ENCODE measurements at regions not wholly inside any gene's neighbourhood (a gene's known extent, or its start where the extent isn't known, plus 50 kb on each side); places are given as distances from the start of the nearest gene placed in this dataset.

- intact Hi-C loops (cut with DNase I; ENCODE audit: low total_unique reads) (no loop called here), in situ Hi-C loops (cut with MboI; ENCODE audit: low pct_ligation_motif_present in 1 of 4, low pct_unique_long_range_greater_than_20kb in 1 of 4, low sequenced_read_pairs in 3 of 4) (no loop called here)
- Histone ChIP-seq H3K27ac (no peak overlapping the region), H3K36me3 (no peaks in the 10 kb centered on the region), H3K4me1 (no peaks in the 10 kb centered on the region), H3K9me3 (no peaks in the 10 kb centered on the region), H3K27me3 (no peaks in the 10 kb centered on the region), H3K4me3 (no peak overlapping the region)
- WGBS, 2 donors (ENCODE audit: low coverage in 1 of 2), result 75 to 80% methylated on average over 1 of the region's 1 CpG
- TF ChIP-seq EP300 (IDR thresholded peaks at IDR 0.05; ENCODE audit: low read depth), result no peak
- no peak for DNase-seq
These were observed 297.3 kb upstream of the IRAK1BP1 start for GRCh38 chr6:78570044-78570443.

- H3K4me1 ChIP-seq, result no peaks in the 10 kb centered on the region
- intact Hi-C loops (cut with DNase I; ENCODE audit: low total_unique reads) (no loop called here), in situ Hi-C loops (cut with MboI; ENCODE audit: low pct_ligation_motif_present in 1 of 4, low pct_unique_long_range_greater_than_20kb in 1 of 4, low sequenced_read_pairs in 3 of 4) (no loop called here)
- WGBS, 2 donors (ENCODE audit: low coverage in 1 of 2), result 96% methylated on average over 1 of the region's 1 CpG; no CpG with 5 or more reads in 1 of the 2 donors
- no peak overlapping the region for H3K4me3 ChIP-seq
- H3K9me3 ChIP-seq, result no peaks in the 10 kb centered on the region
- no peaks in the 10 kb centered on the region for H3K36me3 ChIP-seq
- TF ChIP-seq POLR2A (IDR thresholded peaks at IDR 0.05) (no peak), EP300 (IDR thresholded peaks at IDR 0.05; ENCODE audit: low read depth) (no peak), POLR2AphosphoS5 (IDR thresholded peaks at IDR 0.05) (no peak), CTCF (IDR thresholded peaks at IDR 0.05) (no peak)
- DNase-seq, result no peak
- no peak overlapping the region for H3K27ac ChIP-seq
- H3K27me3 ChIP-seq, result no peaks in the 10 kb centered on the region
These were observed 289.8 kb upstream of the IRAK1BP1 start for GRCh38 chr6:78577585-78577984.

GRCh38 chr6:78578430-78578829 lies 288.9 kb upstream of the IRAK1BP1 start:
- no peaks in the 10 kb centered on the region for H3K9me3 ChIP-seq
- WGBS, 2 donors (ENCODE audit: low coverage in 1 of 2), result 63 to 80% methylated on average over 1 to 2 of the region's 2 CpGs
- no peaks in the 10 kb centered on the region for H3K27me3 ChIP-seq
- H3K36me3 ChIP-seq, result no peaks in the 10 kb centered on the region
- H3K4me3 ChIP-seq, result no peak overlapping the region
- no peak overlapping the region for H3K27ac ChIP-seq
- DNase-seq, result no peak
- H3K4me1 ChIP-seq, result no peaks in the 10 kb centered on the region
- in situ Hi-C loops (cut with MboI; ENCODE audit: low pct_ligation_motif_present in 1 of 4, low pct_unique_long_range_greater_than_20kb in 1 of 4, low sequenced_read_pairs in 3 of 4) (no loop called here), intact Hi-C loops (cut with DNase I; ENCODE audit: low total_unique reads) (no loop called here)
- TF ChIP-seq CTCF (IDR thresholded peaks at IDR 0.05), result no peak
- no peak for TF ChIP-seq POLR2AphosphoS5 (IDR thresholded peaks at IDR 0.05)
- TF ChIP-seq POLR2A (IDR thresholded peaks at IDR 0.05), result no peak
- TF ChIP-seq EP300 (IDR thresholded peaks at IDR 0.05; ENCODE audit: low read depth), result no peak

DNA sequence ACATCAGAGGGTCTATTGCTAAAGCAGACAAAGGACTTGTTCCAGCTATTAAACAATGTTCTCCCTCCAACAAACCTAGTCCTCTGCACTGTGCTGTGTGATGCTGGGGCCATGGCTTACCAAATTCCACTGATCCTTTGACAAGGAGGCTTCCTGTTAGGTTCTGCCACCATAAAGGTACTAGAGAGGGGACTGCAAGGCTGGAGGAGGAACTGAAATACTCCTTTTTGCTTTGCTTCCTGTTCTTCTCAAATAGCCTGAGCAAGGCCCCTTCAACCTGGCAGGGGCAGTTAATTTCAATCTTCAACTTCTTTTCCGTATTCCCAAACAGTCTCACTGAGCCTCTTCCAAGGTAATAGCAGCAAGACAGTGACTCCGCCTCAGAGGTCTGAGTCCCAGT lies 286.4 kb upstream of the IRAK1BP1 start:
- Histone ChIP-seq H3K27ac (no peak overlapping the region), H3K9me3 (no peaks in the 10 kb centered on the region), H3K4me3 (no peak overlapping the region), H3K36me3 (no peaks in the 10 kb centered on the region), H3K27me3 (no peaks in the 10 kb centered on the region), H3K4me1 (no peaks in the 10 kb centered on the region)
- no peak for DNase-seq
- TF ChIP-seq EP300 (IDR thresholded peaks at IDR 0.05; ENCODE audit: low read depth), result no peak
- TF ChIP-seq CTCF (IDR thresholded peaks at IDR 0.05), result no peak
- no peak for TF ChIP-seq POLR2AphosphoS5 (IDR thresholded peaks at IDR 0.05)
- no peak for TF ChIP-seq POLR2A (IDR thresholded peaks at IDR 0.05)
- intact Hi-C loops (cut with DNase I; ENCODE audit: low total_unique reads), result no loop called here
- in situ Hi-C loops (cut with MboI; ENCODE audit: low pct_ligation_motif_present in 1 of 4, low pct_unique_long_range_greater_than_20kb in 1 of 4, low sequenced_read_pairs in 3 of 4), result no loop called here
- WGBS, 2 donors (ENCODE audit: low coverage in 1 of 2), result 46 to 50% methylated on average over 2 of the region's 2 CpGs

GRCh38 chr6:78583079-78583478 lies 284.3 kb upstream of the IRAK1BP1 start:
- Histone ChIP-seq H3K27me3 (no peaks in the 10 kb centered on the region), H3K9me3 (no peaks in the 10 kb centered on the region), H3K4me1 (no peaks in the 10 kb centered on the region), H3K36me3 (no peaks in the 10 kb centered on the region), H3K4me3 (no peak overlapping the region), H3K27ac (no peak overlapping the region)
- no peak for DNase-seq
- intact Hi-C loops (cut with DNase I; ENCODE audit: low total_unique reads), result no loop called here
- TF ChIP-seq POLR2AphosphoS5 (IDR thresholded peaks at IDR 0.05) (no peak), POLR2A (IDR thresholded peaks at IDR 0.05) (no peak), CTCF (IDR thresholded peaks at IDR 0.05) (no peak), EP300 (IDR thresholded peaks at IDR 0.05; ENCODE audit: low read depth) (no peak)
- in situ Hi-C loops (cut with MboI; ENCODE audit: low pct_ligation_motif_present in 1 of 4, low pct_unique_long_range_greater_than_20kb in 1 of 4, low sequenced_read_pairs in 3 of 4), result no loop called here
- WGBS, 2 donors (ENCODE audit: low coverage in 1 of 2), result 82% methylated on average over 3 of the region's 3 CpGs; no CpG with 5 or more reads in 1 of the 2 donors

Data from transverse colon (tissue), 4 donors.